ENCODE measurements at regions not wholly inside any gene's neighbourhood (a gene's known extent, or its start where the extent isn't known, plus 50 kb on each side); places are given as distances from the start of the nearest gene placed in this dataset.

DNA sequence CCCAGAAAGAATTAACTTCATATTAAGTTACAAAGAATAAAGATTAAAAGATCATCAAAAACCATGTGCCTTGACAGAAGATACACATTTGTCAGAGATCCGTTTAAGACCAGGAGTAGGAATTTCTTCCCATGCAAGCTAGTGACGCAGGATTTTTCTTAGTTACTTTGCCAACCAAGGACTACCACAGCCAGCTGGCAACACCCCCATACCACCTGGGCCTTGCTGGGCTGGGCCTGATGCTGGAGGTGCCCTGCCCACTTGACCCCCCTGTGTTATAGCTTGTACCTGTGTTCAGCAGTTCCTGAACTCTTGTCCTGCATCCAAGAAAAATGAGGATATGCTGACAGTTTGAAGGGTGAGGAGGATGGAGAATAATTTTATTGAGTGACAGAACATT, 290.9 kb upstream of the SMC2 start:
- Histone ChIP-seq H3K27ac (ENCODE audit: low read depth, low read length, poor library complexity, severe bottlenecking) (no peak overlapping the region), H3K4me2 (ENCODE audit: low read length) (no peak overlapping the region), H3K4me1 (ENCODE audit: insufficient read depth, low read length, poor library complexity, severe bottlenecking) (no peaks in the 10 kb centered on the region), H3K4me3 (ENCODE audit: low read depth, low read length, poor library complexity, severe bottlenecking) (no peak overlapping the region), H3K79me2 (ENCODE audit: insufficient read depth, low read depth, low read length) (no peaks in the 10 kb centered on the region), H2AFZ (ENCODE audit: low read length) (no peak overlapping the region), H3K9me2 (ENCODE audit: insufficient read depth, low read length) (no peaks in the 10 kb centered on the region), H3K36me3 (ENCODE audit: insufficient read depth, low read length) (no peaks in the 10 kb centered on the region), H4K20me1 (ENCODE audit: insufficient read depth, low read length) (no peaks in the 10 kb centered on the region), H3K9me3 (ENCODE audit: low read length) (no peaks in the 10 kb centered on the region)
- no TSS peak for BruUV-seq (replicated peaks)
- CTCF ChIA-PET (ENCODE audit: unreplicated experiment): no interaction called here
- DNase-seq (ENCODE audit: low spot score): no peak
- intact Hi-C loops (cut with micrococcal nuclease; ENCODE audit: unreplicated experiment): no loop called here
- TF ChIP-seq, protein P1, sequence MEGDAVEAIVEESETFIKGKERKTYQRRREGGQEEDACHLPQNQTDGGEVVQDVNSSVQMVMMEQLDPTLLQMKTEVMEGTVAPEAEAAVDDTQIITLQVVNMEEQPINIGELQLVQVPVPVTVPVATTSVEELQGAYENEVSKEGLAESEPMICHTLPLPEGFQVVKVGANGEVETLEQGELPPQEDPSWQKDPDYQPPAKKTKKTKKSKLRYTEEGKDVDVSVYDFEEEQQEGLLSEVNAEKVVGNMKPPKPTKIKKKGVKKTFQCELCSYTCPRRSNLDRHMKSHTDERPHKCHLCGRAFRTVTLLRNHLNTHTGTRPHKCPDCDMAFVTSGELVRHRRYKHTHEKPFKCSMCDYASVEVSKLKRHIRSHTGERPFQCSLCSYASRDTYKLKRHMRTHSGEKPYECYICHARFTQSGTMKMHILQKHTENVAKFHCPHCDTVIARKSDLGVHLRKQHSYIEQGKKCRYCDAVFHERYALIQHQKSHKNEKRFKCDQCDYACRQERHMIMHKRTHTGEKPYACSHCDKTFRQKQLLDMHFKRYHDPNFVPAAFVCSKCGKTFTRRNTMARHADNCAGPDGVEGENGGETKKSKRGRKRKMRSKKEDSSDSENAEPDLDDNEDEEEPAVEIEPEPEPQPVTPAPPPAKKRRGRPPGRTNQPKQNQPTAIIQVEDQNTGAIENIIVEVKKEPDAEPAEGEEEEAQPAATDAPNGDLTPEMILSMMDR (conservative IDR thresholded peaks at IDR 0.05; ENCODE audit: low read length): no peak
- TF ChIP-seq EZH2phosphoT487 (IDR thresholded peaks at IDR 0.05; ENCODE audit: borderline replicate concordance, low read depth, low read length): no peak
- POLR2A ChIA-PET: interaction anchor here (0.5 kb wide), 1 partner anchor 114 kb away, joined by 3 read pairs; no protein-coding TSS in a partner anchor

- no TSS peak for BruUV-seq (replicated peaks)
- Histone ChIP-seq H3K4me2 (ENCODE audit: low read length) (no peak overlapping the region), H3K9me3 (ENCODE audit: low read length) (no peaks in the 10 kb centered on the region), H3K27ac (ENCODE audit: low read depth, low read length, poor library complexity, severe bottlenecking) (no peak overlapping the region), H3K79me2 (ENCODE audit: insufficient read depth, low read depth, low read length) (no peaks in the 10 kb centered on the region), H2AFZ (ENCODE audit: low read length) (no peak overlapping the region), H3K4me1 (ENCODE audit: insufficient read depth, low read length, poor library complexity, severe bottlenecking) (no peaks in the 10 kb centered on the region), H3K4me3 (ENCODE audit: low read depth, low read length, poor library complexity, severe bottlenecking) (no peak overlapping the region), H4K20me1 (ENCODE audit: insufficient read depth, low read length) (no peaks in the 10 kb centered on the region), H3K36me3 (ENCODE audit: insufficient read depth, low read length) (no peaks in the 10 kb centered on the region), H3K9me2 (ENCODE audit: insufficient read depth, low read length) (no peaks in the 10 kb centered on the region)
- TF ChIP-seq, protein P1 (conservative IDR thresholded peaks at IDR 0.05; ENCODE audit: low read length): no peak
- TF ChIP-seq EZH2phosphoT487 (IDR thresholded peaks at IDR 0.05; ENCODE audit: borderline replicate concordance, low read depth, low read length): no peak
- POLR2A ChIA-PET: interaction anchor here (0.7 kb wide), 1 partner anchor 29 kb away, joined by 3 read pairs; no protein-coding TSS in a partner anchor
- CTCF ChIA-PET (ENCODE audit: unreplicated experiment): no interaction called here
- intact Hi-C loops (cut with micrococcal nuclease; ENCODE audit: unreplicated experiment): no loop called here
- DNase-seq (ENCODE audit: low spot score): no peak
Observed at GRCh38 chr9:103804077-103804735, 289.9 kb upstream of the SMC2 start.

DNA sequence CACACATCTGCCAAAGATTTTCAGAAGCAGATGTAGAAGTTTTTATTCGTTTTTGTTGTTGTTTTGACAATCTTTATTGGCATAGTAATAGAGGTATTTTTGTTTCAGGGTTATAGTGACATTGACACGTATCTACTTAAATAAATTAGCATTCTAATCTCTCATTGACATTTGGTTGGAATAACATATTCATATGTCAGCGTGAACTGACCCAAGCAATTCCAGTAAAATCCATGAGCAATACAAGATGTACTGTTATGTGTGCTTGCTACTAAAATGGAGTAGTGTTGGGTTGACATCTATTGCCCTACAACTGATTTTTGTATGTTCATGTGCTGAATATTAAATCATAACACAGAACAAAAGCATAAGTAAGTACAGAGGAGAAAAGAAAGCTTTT, 284.4 kb upstream of the SMC2 start:
- Histone ChIP-seq H3K27ac (ENCODE audit: low read depth, low read length, poor library complexity, severe bottlenecking) (no peak overlapping the region), H3K79me2 (ENCODE audit: insufficient read depth, low read depth, low read length) (no peaks in the 10 kb centered on the region), H3K4me1 (ENCODE audit: insufficient read depth, low read length, poor library complexity, severe bottlenecking) (no peaks in the 10 kb centered on the region), H3K9me2 (ENCODE audit: insufficient read depth, low read length) (no peaks in the 10 kb centered on the region), H3K4me2 (ENCODE audit: low read length) (no peak overlapping the region), H3K9me3 (ENCODE audit: low read length) (no peaks in the 10 kb centered on the region), H3K36me3 (ENCODE audit: insufficient read depth, low read length) (no peaks in the 10 kb centered on the region), H2AFZ (ENCODE audit: low read length) (no peak overlapping the region), H4K20me1 (ENCODE audit: insufficient read depth, low read length) (no peaks in the 10 kb centered on the region), H3K4me3 (ENCODE audit: low read depth, low read length, poor library complexity, severe bottlenecking) (no peak overlapping the region)
- ChIA-PET CTCF (ENCODE audit: unreplicated experiment) (no interaction called here), POLR2A (interaction anchor here (0.6 kb wide), 1 partner anchor 708 kb away, joined by 3 read pairs; no protein-coding TSS in a partner anchor)
- no TSS peak for BruUV-seq (replicated peaks)
- no peak for TF ChIP-seq EZH2phosphoT487 (IDR thresholded peaks at IDR 0.05; ENCODE audit: borderline replicate concordance, low read depth, low read length)
- TF ChIP-seq, protein P1 (conservative IDR thresholded peaks at IDR 0.05; ENCODE audit: low read length): no peak
- intact Hi-C loops (cut with micrococcal nuclease; ENCODE audit: unreplicated experiment): no loop called here
- no peak for DNase-seq (ENCODE audit: low spot score)

Data from OCI-LY7 (cell line).